ENCODE measurements at regions not wholly inside any gene's neighbourhood (a gene's known extent, or its start where the extent isn't known, plus 50 kb on each side); places are given as distances from the start of the nearest gene placed in this dataset.

GRCh38 chr3:161571951-161572350, 75.3 kb downstream of the OTOL1 start:
- Histone ChIP-seq H3K4me3 (ENCODE audit: low read depth, low read length, poor library complexity, severe bottlenecking) (no peak overlapping the region), H3K27ac (ENCODE audit: low read depth, low read length, poor library complexity, severe bottlenecking) (no peak overlapping the region), H3K36me3 (ENCODE audit: insufficient read depth, low read length, poor library complexity, severe bottlenecking) (no peaks in the 10 kb centered on the region), H3K4me1 (ENCODE audit: insufficient read depth, low read length, poor library complexity, severe bottlenecking) (peaks cover 9% of the 10 kb centered on the region), H3K9me3 (ENCODE audit: low read depth, low read length, poor library complexity, severe bottlenecking) (no peaks in the 10 kb centered on the region), H3K27me3 (replicated peaks; ENCODE audit: insufficient read depth, low read depth, low read length, poor library complexity) (no peaks in the 10 kb centered on the region)
- no peak for DNase-seq (ENCODE audit: low spot score)
- intact Hi-C loops (cut with micrococcal nuclease; ENCODE audit: unreplicated experiment): no loop called here
- no TSS peak for BruUV-seq (replicated peaks)
- no peak for TF ChIP-seq EZH2 (IDR thresholded peaks at IDR 0.05; ENCODE audit: borderline replicate concordance, low read depth, low read length, poor library complexity, severe bottlenecking)
- TF ChIP-seq, protein P1, sequence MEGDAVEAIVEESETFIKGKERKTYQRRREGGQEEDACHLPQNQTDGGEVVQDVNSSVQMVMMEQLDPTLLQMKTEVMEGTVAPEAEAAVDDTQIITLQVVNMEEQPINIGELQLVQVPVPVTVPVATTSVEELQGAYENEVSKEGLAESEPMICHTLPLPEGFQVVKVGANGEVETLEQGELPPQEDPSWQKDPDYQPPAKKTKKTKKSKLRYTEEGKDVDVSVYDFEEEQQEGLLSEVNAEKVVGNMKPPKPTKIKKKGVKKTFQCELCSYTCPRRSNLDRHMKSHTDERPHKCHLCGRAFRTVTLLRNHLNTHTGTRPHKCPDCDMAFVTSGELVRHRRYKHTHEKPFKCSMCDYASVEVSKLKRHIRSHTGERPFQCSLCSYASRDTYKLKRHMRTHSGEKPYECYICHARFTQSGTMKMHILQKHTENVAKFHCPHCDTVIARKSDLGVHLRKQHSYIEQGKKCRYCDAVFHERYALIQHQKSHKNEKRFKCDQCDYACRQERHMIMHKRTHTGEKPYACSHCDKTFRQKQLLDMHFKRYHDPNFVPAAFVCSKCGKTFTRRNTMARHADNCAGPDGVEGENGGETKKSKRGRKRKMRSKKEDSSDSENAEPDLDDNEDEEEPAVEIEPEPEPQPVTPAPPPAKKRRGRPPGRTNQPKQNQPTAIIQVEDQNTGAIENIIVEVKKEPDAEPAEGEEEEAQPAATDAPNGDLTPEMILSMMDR (conservative IDR thresholded peaks at IDR 0.05; ENCODE audit: low read depth, low read length): no peak
- POLR2A ChIA-PET (ENCODE audit: low non-redundant PET): no interaction called here
- CTCF ChIA-PET: no interaction called here

DNA sequence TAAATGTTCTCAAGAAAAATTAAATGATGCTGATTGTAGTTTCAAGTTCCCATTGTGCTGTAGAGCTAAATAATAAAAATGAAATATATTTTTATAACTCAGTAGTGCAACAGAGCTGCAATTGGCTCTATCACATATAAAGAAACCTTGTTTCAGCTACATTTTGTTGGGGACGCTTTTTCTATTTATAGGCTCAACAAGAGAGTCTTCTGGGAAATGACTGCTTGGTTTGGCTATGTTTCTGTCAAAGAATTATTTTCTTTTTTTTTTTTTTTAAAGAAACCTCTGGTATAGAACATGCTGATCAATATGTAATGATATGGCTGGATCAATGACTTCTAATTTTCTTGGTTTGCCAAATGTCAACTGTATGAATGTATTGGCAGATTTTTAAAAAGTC, 76.5 kb downstream of the OTOL1 start:
- no peak overlapping the region for H3K4me3 ChIP-seq (ENCODE audit: low read depth, low read length, poor library complexity, severe bottlenecking)
- no TSS peak for BruUV-seq (replicated peaks)
- peaks cover 6% of the 10 kb centered on the region for H3K4me1 ChIP-seq (ENCODE audit: insufficient read depth, low read length, poor library complexity, severe bottlenecking)
- ChIA-PET CTCF (no interaction called here), POLR2A (ENCODE audit: low non-redundant PET) (no interaction called here)
- no peaks in the 10 kb centered on the region for H3K9me3 ChIP-seq (ENCODE audit: low read depth, low read length, poor library complexity, severe bottlenecking)
- H3K27me3 ChIP-seq (replicated peaks; ENCODE audit: insufficient read depth, low read depth, low read length, poor library complexity): no peaks in the 10 kb centered on the region
- intact Hi-C loops (cut with micrococcal nuclease; ENCODE audit: unreplicated experiment): no loop called here
- no peaks in the 10 kb centered on the region for H3K36me3 ChIP-seq (ENCODE audit: insufficient read depth, low read length, poor library complexity, severe bottlenecking)
- H3K27ac ChIP-seq (ENCODE audit: low read depth, low read length, poor library complexity, severe bottlenecking): no peak overlapping the region
- TF ChIP-seq EZH2 (IDR thresholded peaks at IDR 0.05; ENCODE audit: borderline replicate concordance, low read depth, low read length, poor library complexity, severe bottlenecking): no peak
- TF ChIP-seq, protein P1 (conservative IDR thresholded peaks at IDR 0.05; ENCODE audit: low read depth, low read length): no peak
- no peak for DNase-seq (ENCODE audit: low spot score)

- intact Hi-C loops (cut with micrococcal nuclease; ENCODE audit: unreplicated experiment): no loop called here
- POLR2A ChIA-PET (ENCODE audit: low non-redundant PET): no interaction called here
- no peaks in the 10 kb centered on the region for H3K9me3 ChIP-seq (ENCODE audit: low read depth, low read length, poor library complexity, severe bottlenecking)
Observed at GRCh38 chr3:161575901-161576300, 79.3 kb downstream of the OTOL1 start.

More at GRCh38 chr3:161575901-161576300, 79.3 kb downstream of the OTOL1 start:
- no peaks in the 10 kb centered on the region for H3K4me1 ChIP-seq (ENCODE audit: insufficient read depth, low read length, poor library complexity, severe bottlenecking)
- BruUV-seq (replicated peaks): no TSS peak
- H3K27me3 ChIP-seq (replicated peaks; ENCODE audit: insufficient read depth, low read depth, low read length, poor library complexity): no peaks in the 10 kb centered on the region
- TF ChIP-seq, protein P1 (conservative IDR thresholded peaks at IDR 0.05; ENCODE audit: low read depth, low read length): no peak
- no peak for TF ChIP-seq EZH2 (IDR thresholded peaks at IDR 0.05; ENCODE audit: borderline replicate concordance, low read depth, low read length, poor library complexity, severe bottlenecking)
- no peaks in the 10 kb centered on the region for H3K36me3 ChIP-seq (ENCODE audit: insufficient read depth, low read length, poor library complexity, severe bottlenecking)
- DNase-seq (ENCODE audit: low spot score): no peak
- H3K27ac ChIP-seq (ENCODE audit: low read depth, low read length, poor library complexity, severe bottlenecking): no peak overlapping the region
- H3K4me3 ChIP-seq (ENCODE audit: low read depth, low read length, poor library complexity, severe bottlenecking): no peak overlapping the region
- CTCF ChIA-PET: no interaction called here

Data from A673 (cell line).